LHCN-M2 (cell line): ENCODE measurements at regions not wholly inside any gene's neighbourhood (a gene's known extent, or its start where the extent isn't known, plus 50 kb on each side); places are given as distances from the start of the nearest gene placed in this dataset.
"Not testable (repeated sequence)": the region's sequence is repeated elsewhere in the genome, so short reads cannot be mapped to it uniquely, and the experiment has no call there.

Experiments
- DNase-seq: peaks from one replicate; pipeline ENCODE4 v3.0.0-alpha.2; 2012; ENCODE audit warnings: low read depth

- DNase-seq: no peak
These were observed 275.0 kb upstream of the SPTLC3 start for GRCh38 chr20:12733811-12734210.

DNA sequence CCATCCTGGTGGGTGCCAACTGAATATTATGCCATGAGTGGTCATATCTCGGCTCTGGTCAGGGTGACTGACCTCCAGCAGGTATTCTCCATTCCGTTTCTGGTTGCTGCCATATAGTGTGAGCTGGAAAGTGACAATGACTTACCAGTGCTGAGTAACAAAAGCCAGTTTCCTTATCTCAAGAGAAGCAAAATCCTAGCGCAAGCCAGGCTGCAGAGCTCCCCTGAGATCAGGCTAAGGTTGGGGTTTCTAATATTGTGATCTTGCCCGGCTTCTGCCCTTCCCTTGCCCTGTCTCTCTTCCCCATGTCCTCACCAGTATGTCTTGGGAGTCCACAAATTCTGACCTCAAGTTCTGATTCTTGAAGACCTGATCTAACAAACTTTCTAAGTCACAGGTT is 271.3 kb upstream of the SPTLC3 start:
- no peak for DNase-seq

- DNase-seq: no peak
These were observed 270.9 kb upstream of the SPTLC3 start for GRCh38 chr20:12737900-12738299.

GRCh38 chr20:12740647-12741046 is 268.1 kb upstream of the SPTLC3 start:
- DNase-seq: no peak

DNA sequence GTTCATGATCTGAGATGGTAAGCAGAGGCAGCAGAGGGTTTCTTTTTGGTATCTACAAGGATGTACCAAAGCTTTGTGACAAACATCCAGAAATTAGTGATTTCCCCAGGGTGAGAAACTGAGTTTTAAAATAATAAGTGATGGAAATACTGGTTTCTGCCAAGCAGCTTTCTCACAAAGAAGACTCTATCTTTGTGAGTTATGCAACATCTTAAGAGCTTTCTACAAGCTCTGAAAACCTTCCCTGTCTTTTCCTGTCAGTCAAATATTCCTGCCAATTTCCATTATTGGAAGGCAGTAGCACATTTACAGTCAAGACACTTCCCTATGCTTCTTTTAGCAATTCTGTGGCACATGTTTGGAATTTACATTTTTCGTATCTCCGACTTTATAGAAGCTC is 264.7 kb upstream of the SPTLC3 start:
- no peak for DNase-seq

DNA sequence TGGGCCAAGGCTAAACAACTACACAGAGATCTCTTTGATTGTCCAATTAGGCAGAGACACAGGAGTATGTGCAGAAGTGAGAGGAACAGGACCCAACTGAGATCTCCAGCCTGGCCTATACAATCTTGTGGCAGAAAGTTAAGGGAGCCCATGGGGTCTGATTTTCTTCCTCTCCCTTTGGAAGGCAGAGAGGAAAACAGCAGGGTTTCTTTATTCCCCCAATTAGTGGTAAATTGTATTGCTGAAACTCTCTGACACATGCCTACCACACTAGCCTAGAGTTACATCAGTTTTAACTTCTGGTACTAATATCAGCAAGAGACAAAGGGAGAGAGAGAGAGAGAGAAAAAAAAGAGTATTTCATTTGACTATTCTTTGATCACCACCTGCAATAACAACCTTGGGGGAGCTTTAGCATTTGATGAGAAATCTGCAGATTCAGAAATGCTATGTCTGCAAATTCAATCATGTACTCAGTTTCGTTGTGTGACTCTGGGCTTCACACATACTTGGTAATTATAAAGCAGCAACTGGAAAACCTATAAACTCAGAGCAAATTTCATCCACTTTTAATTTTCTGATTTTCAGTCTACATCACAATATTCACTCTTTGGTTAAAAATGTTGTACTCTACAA is 260.3 kb upstream of the SPTLC3 start:
- DNase-seq: no peak

GRCh38 chr20:12750221-12750620 is 258.6 kb upstream of the SPTLC3 start:
- DNase-seq: no peak

DNA sequence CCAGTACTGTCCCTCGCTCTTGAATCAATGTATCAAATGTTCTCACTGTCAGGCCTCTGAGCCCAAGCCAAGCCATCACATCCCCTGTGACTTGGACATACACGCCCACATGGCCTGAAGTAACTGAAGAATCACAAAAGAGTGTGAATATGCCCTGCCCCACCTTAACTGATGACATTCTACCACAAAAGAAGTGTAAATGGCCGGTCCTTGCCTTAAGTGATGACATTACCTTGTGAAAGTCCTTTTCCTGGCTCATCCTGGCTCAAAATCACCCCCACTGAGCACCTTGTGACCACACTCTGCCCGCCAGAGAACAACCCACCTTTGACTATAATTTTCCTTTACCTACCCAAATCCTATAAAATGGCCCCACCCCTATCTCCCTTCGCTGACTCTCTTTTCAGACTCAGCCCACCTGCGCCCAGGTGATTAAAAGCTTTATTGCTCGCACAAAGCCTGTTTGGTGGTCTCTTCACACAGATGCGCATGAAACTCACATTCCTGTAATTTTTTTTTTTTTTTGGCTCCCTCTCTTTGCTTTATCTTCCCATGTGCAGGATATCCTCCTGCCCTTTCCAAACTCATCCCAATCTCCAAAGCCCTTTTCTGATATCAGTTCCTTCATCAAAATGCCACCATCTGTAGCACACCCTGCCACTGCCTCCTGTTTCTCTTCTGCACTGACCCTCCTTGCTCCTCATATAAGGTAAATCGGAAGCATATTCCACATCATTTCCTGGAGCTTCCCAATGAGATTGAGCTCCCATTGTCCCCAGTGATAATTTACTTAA is 255.7 kb upstream of the SPTLC3 start:
- DNase-seq: not testable (repeated sequence)

DNA sequence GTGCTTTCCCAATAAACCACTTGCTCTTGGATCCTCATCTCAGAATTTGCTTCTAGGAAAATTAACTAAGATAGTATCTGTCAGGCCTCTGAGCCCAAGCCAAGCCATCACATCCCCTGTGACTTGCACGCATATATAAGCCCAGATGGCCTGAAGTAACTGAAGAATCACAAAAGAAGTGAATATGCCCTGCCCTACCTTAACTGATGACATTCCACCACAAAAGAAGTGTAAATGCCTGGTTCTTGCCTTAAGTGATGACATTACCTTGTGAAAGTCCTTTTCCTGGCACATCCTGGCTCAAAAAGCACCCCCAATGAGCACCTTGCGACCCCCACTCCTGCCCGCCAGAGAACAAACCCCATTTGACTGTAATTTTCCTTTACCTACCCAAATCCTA is 255.0 kb upstream of the SPTLC3 start:
- not testable (repeated sequence) for DNase-seq

DNA sequence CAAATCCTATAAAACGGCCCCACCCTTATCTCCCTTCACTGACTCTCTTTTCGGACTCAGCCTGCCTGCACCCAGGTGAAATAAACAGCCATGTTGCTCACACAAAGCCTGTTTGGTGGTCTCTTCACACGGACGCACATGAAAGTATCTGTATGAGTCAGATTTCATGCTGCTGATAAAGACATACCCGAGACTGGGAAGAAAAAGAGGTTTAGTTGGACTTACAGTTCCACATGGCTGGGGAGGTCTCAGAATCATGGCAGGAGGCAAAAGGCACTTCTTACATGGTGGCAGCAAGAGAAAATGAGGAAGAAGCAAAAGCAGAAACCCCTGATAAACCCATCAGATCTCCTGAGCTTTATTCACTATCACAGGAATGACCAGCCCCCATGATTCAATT is 249.3 kb upstream of the SPTLC3 start:
- DNase-seq: not testable (repeated sequence)

DNA sequence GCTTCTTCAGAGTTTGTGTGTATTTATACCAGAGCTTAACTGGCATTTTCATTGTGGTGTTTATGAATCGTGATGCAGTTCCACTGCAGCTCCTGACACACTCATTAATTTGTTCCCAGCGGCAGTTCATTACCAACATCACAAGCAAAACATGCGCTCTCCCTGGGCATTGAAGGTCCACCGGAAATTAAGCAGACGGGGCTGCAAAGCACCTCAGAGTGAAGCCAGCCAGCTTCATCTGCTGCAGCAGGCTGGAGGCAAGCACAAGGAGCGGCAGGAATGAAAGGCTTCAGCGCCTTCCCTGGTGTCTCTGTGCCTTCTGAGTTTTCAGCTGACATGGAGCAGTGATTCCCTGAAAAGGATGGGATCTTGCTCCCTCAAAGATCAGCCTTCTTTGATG is 246.0 kb upstream of the SPTLC3 start:
- no peak for DNase-seq

DNA sequence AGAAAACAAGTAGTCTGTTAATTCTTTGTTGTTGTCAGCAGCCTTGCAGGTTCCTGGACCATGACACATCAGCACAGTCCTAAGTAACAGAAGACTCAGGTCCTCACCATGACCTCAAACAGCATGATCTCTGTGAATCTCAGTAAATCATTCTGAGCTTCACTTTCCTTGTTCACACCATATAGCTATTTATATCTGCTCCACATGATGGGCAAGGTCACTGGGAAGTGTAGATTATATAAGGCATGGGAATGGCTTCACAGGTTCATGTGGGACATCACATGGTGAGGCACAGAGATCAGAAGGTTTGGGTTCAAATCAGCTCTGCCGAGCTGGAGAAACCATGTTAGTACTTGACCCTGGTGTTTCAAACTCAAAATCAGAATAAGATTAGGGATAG is 245.4 kb upstream of the SPTLC3 start:
- DNase-seq: no peak

DNA sequence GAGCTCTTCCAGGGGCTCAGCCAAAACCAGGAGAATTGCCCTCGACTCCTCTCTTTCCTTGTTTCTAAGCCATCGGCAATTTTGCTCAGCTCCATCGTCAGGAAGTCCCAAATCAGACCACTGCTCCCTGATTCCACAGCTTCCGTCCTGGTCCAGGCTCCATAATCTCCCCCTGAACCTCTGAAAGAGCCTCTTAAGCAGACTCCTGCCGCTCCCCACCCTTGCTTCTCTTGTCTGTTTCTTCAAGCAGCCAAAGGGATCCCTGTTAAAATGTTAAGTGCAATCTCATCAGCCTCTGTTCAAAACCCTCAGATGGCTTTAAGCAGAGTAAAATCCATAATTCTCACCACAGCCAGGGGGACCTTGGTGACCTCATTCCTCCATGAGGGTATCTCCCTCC is 244.7 kb upstream of the SPTLC3 start:
- DNase-seq: no peak

DNA sequence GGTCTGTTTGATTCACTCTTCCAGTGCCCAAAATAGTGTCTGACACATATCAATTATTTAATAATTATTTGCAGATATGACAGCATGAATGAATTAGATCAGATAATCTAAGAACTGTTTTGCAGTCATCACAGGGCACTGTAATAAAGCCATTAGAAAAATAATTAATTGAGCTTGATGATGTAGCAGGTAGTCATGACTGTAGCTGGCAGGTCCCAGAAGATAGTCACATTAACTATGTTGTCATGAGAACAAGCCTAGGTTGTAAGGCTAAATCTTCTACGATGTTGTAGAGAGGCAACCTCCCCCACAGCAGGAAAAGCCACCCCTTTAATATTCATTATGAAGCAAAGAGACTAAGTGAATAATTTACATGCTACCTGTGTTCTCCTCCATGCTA is 243.9 kb upstream of the SPTLC3 start:
- no peak for DNase-seq

GRCh38 chr20:12773936-12774335 is 234.8 kb upstream of the SPTLC3 start:
- no peak for DNase-seq

GRCh38 chr20:12775041-12775440 is 233.7 kb upstream of the SPTLC3 start:
- no peak for DNase-seq

DNA sequence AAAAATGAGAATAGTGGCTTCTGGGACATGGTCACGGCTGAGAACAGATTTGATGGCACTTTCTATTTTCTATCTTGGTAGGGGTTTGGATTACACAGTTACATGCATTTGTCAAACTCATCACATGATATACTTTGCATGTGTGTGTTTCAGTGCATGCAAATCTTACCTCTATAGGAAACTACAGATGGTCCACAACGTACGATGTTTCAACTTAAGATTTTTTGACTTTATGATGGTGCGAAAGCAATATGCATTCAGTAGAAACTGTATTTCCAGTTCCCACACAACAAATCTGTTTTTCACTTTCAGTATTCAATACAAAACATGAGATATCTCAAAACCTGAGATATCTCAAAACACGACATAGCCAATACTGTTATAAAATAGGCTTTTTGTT is 231.8 kb upstream of the SPTLC3 start:
- DNase-seq: no peak

DNA sequence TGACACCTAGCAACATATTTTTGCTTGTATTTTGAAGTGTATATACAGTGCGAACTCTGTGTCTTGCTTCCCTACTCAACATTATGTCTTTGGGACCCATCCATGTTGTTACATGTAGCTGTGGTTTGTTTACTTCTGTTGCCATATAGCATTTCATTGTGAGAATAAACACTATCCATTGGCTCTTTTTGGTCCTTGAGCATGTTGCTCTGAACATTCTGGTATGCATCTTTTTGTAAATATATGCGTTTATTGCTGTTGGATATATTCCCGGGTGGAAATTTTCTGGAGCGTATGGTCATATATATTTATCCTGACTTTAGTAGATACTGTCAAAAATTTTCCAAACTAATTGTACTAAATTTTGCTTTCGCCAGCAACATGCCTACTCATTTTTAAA is 222.5 kb upstream of the SPTLC3 start:
- no peak for DNase-seq

GRCh38 chr20:12788632-12789299 is 220.0 kb upstream of the SPTLC3 start:
- DNase-seq: no peak

DNA sequence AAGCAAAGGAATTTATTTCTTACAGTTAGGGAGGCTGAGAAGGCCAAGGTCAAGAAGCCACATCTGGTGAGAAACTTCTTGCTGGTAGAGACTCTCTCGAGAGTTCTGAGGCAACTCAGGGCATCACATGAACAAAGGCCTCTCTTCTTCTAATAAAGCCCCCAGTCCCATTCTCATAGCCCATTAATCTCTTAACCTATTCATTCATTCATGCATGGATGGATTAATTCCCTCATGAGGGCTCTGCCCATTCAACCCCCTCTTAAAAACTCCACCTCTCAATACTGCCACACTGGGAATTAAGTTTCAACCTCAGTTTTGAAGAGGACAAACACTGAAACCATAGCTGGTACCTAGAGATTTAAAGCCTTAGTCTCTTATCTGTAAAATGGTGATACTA is 217.9 kb upstream of the SPTLC3 start:
- DNase-seq: no peak

DNA sequence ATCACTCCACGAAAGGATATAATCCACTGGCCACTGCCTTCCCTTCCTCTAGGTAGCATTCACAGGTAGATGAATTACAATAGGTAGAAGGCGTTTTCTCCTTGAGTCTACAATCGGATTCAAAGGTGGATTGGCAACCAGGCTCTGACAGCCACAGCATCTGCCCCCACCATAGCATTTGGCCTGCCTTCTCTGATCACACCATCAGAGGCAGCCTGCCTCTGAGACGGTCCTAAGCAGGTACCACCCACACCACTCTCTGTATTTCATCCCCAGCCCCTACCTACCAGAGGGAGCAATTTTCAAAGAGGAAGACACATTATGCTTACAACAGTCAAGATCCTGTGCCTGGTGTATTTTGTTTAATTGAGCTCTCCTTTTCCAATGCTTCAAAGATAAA is 210.5 kb upstream of the SPTLC3 start:
- no peak for DNase-seq

DNA sequence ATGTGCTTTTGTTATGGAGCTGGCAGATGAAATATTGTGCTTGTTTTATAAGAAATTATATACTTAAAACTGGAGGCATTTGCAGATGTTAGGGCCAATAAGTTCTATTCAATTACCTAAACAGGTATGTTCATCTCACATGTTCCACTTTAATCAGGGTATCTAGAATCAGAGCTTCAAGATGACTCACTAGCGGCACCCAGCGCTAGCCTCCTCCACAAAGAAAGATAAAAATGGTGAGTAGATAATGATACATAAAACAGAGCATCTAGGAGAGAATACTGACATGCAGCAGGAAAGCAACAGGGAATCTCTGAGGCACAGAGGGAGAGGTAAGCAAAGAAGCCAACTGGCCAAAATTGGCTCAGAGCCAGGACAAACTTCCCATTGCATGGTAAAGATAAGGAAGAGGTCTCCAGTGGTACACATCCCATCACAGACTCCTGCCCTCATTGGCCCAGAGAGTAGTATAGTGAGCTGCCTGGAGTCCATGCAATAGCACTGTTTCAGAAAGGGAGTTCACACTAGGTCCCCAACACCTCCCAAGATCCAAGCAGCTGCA is 200.7 kb upstream of the SPTLC3 start:
- DNase-seq: no peak
